ENCODE measurements at regions not wholly inside any gene's neighbourhood (a gene's known extent, or its start where the extent isn't known, plus 50 kb on each side); places are given as distances from the start of the nearest gene placed in this dataset.

DNA sequence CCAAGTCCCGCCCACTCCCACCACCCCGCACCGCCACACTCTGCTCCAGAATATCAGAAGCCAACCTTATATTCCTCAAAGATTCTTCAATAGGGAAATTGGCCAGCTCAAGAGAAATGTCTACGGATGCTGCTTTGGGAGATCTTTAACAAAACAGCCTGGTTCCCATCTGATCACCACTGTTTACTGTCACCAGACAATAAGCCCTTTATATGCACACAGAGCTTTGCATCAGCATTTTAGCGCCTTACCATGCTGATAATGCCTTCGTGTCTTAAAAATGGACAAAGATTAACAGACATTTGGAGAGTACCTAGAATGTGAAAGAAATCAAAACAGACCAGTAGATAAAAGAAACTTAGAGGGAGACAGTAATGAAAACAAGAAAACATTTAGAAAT is 141.7 kb upstream of the SYT6 start:
- DNase-seq (ENCODE audit: extremely low spot score): no peak
- TF ChIP-seq ZNF384 (IDR thresholded peaks at IDR 0.05) (no peak), TARDBP (IDR thresholded peaks at IDR 0.05) (no peak), CTBP1 (IDR thresholded peaks at IDR 0.05; ENCODE audit: borderline replicate concordance) (no peak), SUZ12 (IDR thresholded peaks at IDR 0.05) (no peak), ELF4 (IDR thresholded peaks at IDR 0.05) (no peak), FOXM1 (IDR thresholded peaks at IDR 0.05; ENCODE audit: borderline replicate concordance) (no peak), FOXK2 (IDR thresholded peaks at IDR 0.05) (no peak), NFRKB (IDR thresholded peaks at IDR 0.05) (no peak), HDGF (IDR thresholded peaks at IDR 0.05; ENCODE audit: borderline replicate concordance) (no peak), LEF1 (IDR thresholded peaks at IDR 0.05; ENCODE audit: borderline replicate concordance) (no peak), BHLHE40 (IDR thresholded peaks at IDR 0.05; ENCODE audit: borderline replicate concordance) (no peak), L3MBTL2 (conservative IDR thresholded peaks at IDR 0.05) (no peak), SP1 (IDR thresholded peaks at IDR 0.05) (no peak), ARNT (IDR thresholded peaks at IDR 0.05) (no peak), FOXA1 (IDR thresholded peaks at IDR 0.05) (no peak)
- TF ChIP-seq, protein P1, sequence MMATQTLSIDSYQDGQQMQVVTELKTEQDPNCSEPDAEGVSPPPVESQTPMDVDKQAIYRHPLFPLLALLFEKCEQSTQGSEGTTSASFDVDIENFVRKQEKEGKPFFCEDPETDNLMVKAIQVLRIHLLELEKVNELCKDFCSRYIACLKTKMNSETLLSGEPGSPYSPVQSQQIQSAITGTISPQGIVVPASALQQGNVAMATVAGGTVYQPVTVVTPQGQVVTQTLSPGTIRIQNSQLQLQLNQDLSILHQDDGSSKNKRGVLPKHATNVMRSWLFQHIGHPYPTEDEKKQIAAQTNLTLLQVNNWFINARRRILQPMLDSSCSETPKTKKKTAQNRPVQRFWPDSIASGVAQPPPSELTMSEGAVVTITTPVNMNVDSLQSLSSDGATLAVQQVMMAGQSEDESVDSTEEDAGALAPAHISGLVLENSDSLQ (IDR thresholded peaks at IDR 0.05): no peak
- CTCF ChIA-PET: interaction anchor here (0.6 kb wide), 1 partner anchor 19 kb away, joined by 3 read pairs; no protein-coding TSS in a partner anchor
- POLR2A ChIA-PET: no interaction called here

DNA sequence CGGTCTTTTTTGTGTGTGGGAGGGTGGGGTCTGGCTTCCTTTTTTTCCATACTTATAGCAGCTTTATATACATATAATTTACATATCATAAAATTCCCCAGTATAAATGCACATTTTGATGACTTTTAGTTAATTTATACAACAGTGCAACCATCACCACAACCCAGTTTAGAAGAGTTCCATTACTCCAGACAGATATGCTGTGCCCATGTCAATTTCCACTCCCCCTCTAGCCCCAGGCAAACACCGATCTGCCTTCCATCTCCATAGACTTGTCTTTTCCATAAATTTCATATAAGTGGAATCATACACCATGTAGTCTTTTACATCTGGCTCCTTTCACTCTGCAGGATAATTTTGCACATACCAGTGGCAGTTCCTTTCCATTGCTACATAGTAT is 139.2 kb upstream of the SYT6 start:
- TF ChIP-seq FOXA1 (IDR thresholded peaks at IDR 0.05) (no peak), LEF1 (IDR thresholded peaks at IDR 0.05; ENCODE audit: borderline replicate concordance) (no peak), FOXK2 (IDR thresholded peaks at IDR 0.05) (no peak), ZNF384 (IDR thresholded peaks at IDR 0.05) (no peak), L3MBTL2 (conservative IDR thresholded peaks at IDR 0.05) (no peak), HDGF (IDR thresholded peaks at IDR 0.05; ENCODE audit: borderline replicate concordance) (no peak), SUZ12 (IDR thresholded peaks at IDR 0.05) (no peak), FOXM1 (IDR thresholded peaks at IDR 0.05; ENCODE audit: borderline replicate concordance) (no peak), BHLHE40 (IDR thresholded peaks at IDR 0.05; ENCODE audit: borderline replicate concordance) (no peak), ARNT (IDR thresholded peaks at IDR 0.05) (no peak), SP1 (IDR thresholded peaks at IDR 0.05) (no peak), NFRKB (IDR thresholded peaks at IDR 0.05) (no peak)
- POLR2A ChIA-PET: no interaction called here
- CTCF ChIA-PET: no interaction called here
- no peak for DNase-seq (ENCODE audit: extremely low spot score)

DNA sequence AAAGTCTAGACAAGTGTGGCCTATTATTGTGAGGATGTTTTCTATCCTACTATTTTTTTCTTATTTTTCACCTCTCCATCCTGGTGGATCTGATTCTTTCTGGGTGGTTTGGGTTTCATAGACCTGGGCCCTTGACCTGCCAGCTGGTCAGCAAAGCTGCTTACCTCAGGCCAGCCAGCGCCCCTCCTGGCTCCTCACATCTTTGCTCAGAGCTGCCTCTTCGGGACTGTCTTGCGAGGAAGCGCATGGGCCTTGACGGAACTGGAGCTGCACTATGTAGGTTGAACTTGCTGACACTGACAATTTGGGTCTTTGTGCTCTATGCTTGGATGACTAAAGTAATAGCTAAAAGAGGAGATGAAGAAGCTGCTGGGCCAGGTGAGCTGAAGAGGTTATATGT is 138.5 kb upstream of the SYT6 start:
- ChIA-PET CTCF (no interaction called here), POLR2A (no interaction called here)
- no peak for TF ChIP-seq FOXA1 (IDR thresholded peaks at IDR 0.05)
- no peak for TF ChIP-seq ZNF384 (IDR thresholded peaks at IDR 0.05)
- no peak for TF ChIP-seq SP1 (IDR thresholded peaks at IDR 0.05)
- no peak for TF ChIP-seq NFRKB (IDR thresholded peaks at IDR 0.05)
- no peak for TF ChIP-seq HDGF (IDR thresholded peaks at IDR 0.05; ENCODE audit: borderline replicate concordance)
- no peak for TF ChIP-seq LEF1 (IDR thresholded peaks at IDR 0.05; ENCODE audit: borderline replicate concordance)
- no peak for TF ChIP-seq CTBP1 (IDR thresholded peaks at IDR 0.05; ENCODE audit: borderline replicate concordance)
- TF ChIP-seq TARDBP (IDR thresholded peaks at IDR 0.05): no peak
- no peak for TF ChIP-seq FOXK2 (IDR thresholded peaks at IDR 0.05)
- no peak for TF ChIP-seq ELF4 (IDR thresholded peaks at IDR 0.05)
- TF ChIP-seq, protein P1 (IDR thresholded peaks at IDR 0.05): no peak
- TF ChIP-seq SUZ12 (IDR thresholded peaks at IDR 0.05): no peak
- no peak for TF ChIP-seq L3MBTL2 (conservative IDR thresholded peaks at IDR 0.05)
- no peak for TF ChIP-seq BHLHE40 (IDR thresholded peaks at IDR 0.05; ENCODE audit: borderline replicate concordance)
- no peak for TF ChIP-seq FOXM1 (IDR thresholded peaks at IDR 0.05; ENCODE audit: borderline replicate concordance)
- TF ChIP-seq ARNT (IDR thresholded peaks at IDR 0.05): no peak
- no peak for DNase-seq (ENCODE audit: extremely low spot score)

DNA sequence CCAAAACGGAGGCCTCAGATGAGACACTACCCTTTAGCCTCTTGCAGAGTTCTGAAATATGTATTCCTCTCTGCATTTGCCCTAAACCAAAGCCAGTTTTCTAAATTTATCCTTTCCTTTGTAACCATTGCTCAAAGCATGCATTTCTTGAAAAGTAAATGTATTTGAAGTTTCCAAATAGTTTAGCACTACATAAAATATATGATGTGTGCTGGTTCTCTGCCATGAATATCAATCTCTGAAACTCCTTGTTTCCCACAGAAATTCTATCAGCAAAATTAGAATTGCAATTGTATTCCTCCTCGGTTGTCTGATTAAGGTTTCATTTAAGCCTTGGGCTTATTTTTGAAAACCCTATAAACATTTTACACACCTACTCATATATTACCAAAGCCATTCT is 137.1 kb upstream of the SYT6 start:
- TF ChIP-seq SUZ12 (IDR thresholded peaks at IDR 0.05): no peak
- TF ChIP-seq ARNT (IDR thresholded peaks at IDR 0.05): no peak
- TF ChIP-seq ZNF384 (IDR thresholded peaks at IDR 0.05): no peak
- TF ChIP-seq LEF1 (IDR thresholded peaks at IDR 0.05; ENCODE audit: borderline replicate concordance): no peak
- no peak for TF ChIP-seq FOXK2 (IDR thresholded peaks at IDR 0.05)
- no peak for TF ChIP-seq TARDBP (IDR thresholded peaks at IDR 0.05)
- TF ChIP-seq, protein P1 (IDR thresholded peaks at IDR 0.05): no peak
- TF ChIP-seq CTBP1 (IDR thresholded peaks at IDR 0.05; ENCODE audit: borderline replicate concordance): no peak
- no peak for TF ChIP-seq SP1 (IDR thresholded peaks at IDR 0.05)
- no peak for TF ChIP-seq FOXM1 (IDR thresholded peaks at IDR 0.05; ENCODE audit: borderline replicate concordance)
- TF ChIP-seq BHLHE40 (IDR thresholded peaks at IDR 0.05; ENCODE audit: borderline replicate concordance): no peak
- TF ChIP-seq FOXA1 (IDR thresholded peaks at IDR 0.05): no peak
- no peak for TF ChIP-seq L3MBTL2 (conservative IDR thresholded peaks at IDR 0.05)
- no peak for TF ChIP-seq ELF4 (IDR thresholded peaks at IDR 0.05)
- TF ChIP-seq NFRKB (IDR thresholded peaks at IDR 0.05): no peak
- TF ChIP-seq HDGF (IDR thresholded peaks at IDR 0.05; ENCODE audit: borderline replicate concordance): no peak
- no peak for DNase-seq (ENCODE audit: extremely low spot score)
- ChIA-PET POLR2A (no interaction called here), CTCF (no interaction called here)

DNA sequence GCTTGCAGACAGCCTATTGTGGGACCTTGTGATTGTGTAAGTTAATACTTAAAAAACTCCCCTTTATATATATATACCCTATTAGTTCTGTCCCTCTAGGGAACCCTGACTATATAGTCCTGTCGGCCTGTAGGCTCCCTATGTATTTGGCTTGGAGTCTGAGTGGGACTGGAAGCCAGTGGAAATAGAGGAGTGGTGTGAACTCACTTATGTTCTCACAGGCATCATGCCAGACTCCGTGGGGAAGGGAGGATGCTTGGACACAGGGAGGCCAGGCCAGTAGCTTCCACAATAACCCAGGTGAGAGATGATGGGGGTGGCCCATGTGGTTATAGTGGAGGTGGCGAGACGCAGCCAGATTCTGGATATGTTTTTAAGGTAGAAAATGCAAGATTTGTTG is 136.7 kb upstream of the SYT6 start:
- DNase-seq (ENCODE audit: extremely low spot score): no peak
- CTCF ChIA-PET: no interaction called here
- POLR2A ChIA-PET: no interaction called here
- no peak for TF ChIP-seq ARNT (IDR thresholded peaks at IDR 0.05)
- TF ChIP-seq FOXK2 (IDR thresholded peaks at IDR 0.05): no peak
- TF ChIP-seq CTBP1 (IDR thresholded peaks at IDR 0.05; ENCODE audit: borderline replicate concordance): no peak
- TF ChIP-seq SUZ12 (IDR thresholded peaks at IDR 0.05): no peak
- TF ChIP-seq L3MBTL2 (conservative IDR thresholded peaks at IDR 0.05): no peak
- TF ChIP-seq FOXA1 (IDR thresholded peaks at IDR 0.05): no peak
- TF ChIP-seq LEF1 (IDR thresholded peaks at IDR 0.05; ENCODE audit: borderline replicate concordance): no peak
- TF ChIP-seq BHLHE40 (IDR thresholded peaks at IDR 0.05; ENCODE audit: borderline replicate concordance): no peak
- TF ChIP-seq NFRKB (IDR thresholded peaks at IDR 0.05): no peak
- TF ChIP-seq, protein P1 (IDR thresholded peaks at IDR 0.05): no peak
- TF ChIP-seq HDGF (IDR thresholded peaks at IDR 0.05; ENCODE audit: borderline replicate concordance): no peak
- TF ChIP-seq ELF4 (IDR thresholded peaks at IDR 0.05): no peak
- no peak for TF ChIP-seq FOXM1 (IDR thresholded peaks at IDR 0.05; ENCODE audit: borderline replicate concordance)
- TF ChIP-seq TARDBP (IDR thresholded peaks at IDR 0.05): no peak
- TF ChIP-seq ZNF384 (IDR thresholded peaks at IDR 0.05): no peak
- TF ChIP-seq SP1 (IDR thresholded peaks at IDR 0.05): no peak
